Activated CD4-positive, CD25-positive, alpha-beta regulatory T cell treated with anti-CD3 and anti-CD28 coated beads, Interleukin-2, amount 50 U/mL, for 72 hours (primary cell): ENCODE measurements at regions not wholly inside any gene's neighbourhood (a gene's known extent, or its start where the extent isn't known, plus 50 kb on each side); places are given as distances from the start of the nearest gene placed in this dataset.

Experiments used
- DNase-seq: peaks from one replicate; pipeline ENCODE4 v3.0.0; 2021

DNA sequence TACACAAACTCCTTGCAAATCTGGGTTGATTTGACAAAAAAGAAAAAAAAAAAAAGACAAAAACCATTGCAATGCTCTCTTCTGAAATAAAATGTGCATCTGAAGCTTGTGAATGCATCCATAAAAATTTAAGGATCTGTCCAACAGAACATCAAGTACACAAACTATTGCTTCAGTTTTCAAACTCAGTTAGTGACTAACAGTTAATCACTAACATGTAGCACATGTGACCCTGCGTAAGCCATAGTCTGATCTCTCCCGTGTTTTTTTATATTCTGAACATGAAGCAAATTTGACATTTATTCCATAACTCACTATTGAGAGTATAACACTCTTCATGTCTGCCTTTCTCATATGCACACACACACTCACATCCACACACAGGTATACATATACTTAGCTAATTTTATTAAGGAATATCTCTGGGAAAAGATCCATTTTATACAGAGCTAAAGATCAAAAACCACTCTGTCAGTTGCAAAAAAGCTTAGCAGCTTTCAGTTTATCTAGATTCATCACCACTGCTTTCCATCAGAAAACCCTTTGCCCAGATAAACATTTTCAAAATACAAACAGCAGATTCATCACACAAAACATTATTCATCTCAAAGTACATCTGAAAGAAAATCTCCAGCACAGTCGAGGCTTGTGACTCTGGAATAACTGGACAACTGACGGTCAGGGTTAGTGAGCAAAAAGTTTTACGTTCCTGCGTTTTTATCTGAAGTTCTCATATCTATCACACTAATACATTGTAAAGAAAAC is 1000.4 kb upstream of the ACVR2A start:
- no peak for DNase-seq

GRCh38 chr2:146837857-146838256 is 1007.0 kb upstream of the ACVR2A start:
- no peak for DNase-seq

- no peak for DNase-seq
These were observed 1018.4 kb upstream of the ACVR2A start for GRCh38 chr2:146826388-146826787.

DNA sequence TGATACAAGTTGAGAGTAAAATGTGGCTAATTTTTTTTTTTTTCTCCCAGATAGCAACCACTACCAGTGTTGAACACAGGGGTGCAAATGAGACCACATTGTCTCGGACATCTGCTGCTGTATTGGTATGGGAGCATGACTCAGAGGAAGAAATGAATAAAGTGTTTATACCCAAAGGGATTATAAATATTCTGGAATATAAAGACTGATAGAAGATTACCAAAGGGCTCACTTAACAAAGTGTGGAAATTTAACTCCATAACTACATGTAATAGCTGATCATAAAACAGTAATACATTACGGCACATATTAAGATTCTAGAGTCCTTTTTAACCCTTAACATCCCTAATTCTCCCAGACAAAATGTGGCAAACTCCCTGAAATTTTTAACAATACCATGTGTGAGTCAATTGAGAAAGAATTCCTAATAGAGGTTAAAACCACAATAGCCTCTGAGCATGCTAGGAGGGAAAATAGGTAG is 1023.0 kb upstream of the ACVR2A start:
- DNase-seq, result no peak

DNA sequence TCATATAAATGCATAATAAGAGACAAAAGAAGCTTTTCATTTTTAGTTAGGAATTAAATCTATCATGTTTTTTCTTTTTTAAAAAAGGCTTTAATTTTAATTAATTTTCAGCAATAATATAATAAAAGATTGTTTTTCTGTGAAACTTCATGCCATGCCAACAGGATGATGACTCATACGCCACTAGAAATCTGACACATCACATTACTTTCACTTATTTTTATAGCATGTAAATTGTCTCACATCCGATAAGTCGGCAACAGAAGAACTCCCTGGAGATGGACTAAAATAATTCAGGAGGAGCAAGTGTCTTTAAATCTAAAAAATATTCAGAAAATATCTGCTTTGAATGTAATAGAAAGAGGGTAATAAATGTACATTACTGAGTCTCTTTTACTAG is 1024.2 kb upstream of the ACVR2A start:
- DNase-seq, result no peak

- DNase-seq, result no peak
These were observed 1026.7 kb upstream of the ACVR2A start for GRCh38 chr2:146818122-146818521.

GRCh38 chr2:146817613-146818012 is 1027.2 kb upstream of the ACVR2A start:
- DNase-seq, result no peak

GRCh38 chr2:146814971-146815370 is 1029.9 kb upstream of the ACVR2A start:
- no peak for DNase-seq

GRCh38 chr2:146807568-146808168 is 1037.2 kb upstream of the ACVR2A start:
- no peak for DNase-seq

GRCh38 chr2:146806364-146807005 is 1038.3 kb upstream of the ACVR2A start:
- DNase-seq, result no peak

DNA sequence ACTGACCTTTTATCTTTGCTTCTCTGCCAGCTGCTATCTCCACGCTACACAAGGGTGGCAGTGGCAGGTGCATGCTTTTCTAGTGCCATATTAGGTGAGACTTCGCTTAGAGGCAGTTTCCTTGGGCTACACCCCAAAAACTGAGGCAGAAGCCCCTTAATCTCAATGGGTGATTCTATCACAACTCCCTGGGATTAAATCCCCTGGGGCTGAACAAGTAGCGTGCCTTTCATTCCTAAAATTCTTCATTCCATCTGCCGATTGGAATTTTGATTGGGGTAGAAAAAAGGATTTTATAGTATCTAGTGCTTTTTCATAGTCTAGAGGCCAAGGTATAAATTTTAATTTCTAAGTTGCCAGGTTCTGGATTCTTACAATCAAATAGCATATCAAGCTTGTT is 1040.5 kb upstream of the ACVR2A start:
- no peak for DNase-seq

- DNase-seq, result no peak
These were observed 1042.9 kb upstream of the ACVR2A start for GRCh38 chr2:146801886-146802285.

DNA sequence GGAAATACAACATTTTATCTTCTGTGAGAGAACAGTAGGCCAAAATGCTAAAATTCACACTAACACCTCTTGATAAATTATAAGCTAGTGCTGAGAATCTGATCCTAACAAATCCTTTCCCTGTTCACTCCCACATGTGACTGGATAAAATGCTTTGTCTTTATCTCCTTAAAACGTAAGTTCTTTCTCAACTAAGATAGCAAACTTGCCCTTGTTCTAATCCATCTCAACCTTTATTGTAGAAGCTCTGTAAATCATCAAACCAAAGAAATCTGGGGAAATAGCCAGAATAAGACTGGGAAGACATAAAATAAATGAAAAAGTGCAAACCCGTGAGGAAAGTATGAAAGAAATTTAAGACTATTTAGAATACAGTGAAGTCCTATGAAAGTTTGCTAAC is 1058.4 kb upstream of the ACVR2A start:
- no peak for DNase-seq

DNA sequence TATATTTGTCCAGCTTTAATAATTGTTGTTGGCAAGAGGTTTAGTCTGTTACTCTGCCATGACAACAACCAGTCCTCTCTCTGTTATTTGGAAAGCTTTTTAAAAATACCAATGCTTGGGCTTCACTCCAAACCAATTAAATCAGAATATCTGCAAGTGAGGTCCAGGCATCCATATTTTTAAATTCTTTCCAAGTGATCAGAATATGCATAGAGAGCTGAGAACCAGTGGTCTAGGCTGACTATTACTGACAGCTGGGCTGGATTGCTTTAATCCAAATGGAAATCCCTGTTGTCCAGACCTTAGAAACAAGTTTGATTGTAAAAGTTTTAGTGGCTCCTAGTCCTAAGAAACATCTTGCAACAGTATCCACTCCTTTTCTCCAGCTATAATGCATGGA is 1059.7 kb upstream of the ACVR2A start:
- no peak for DNase-seq

DNA sequence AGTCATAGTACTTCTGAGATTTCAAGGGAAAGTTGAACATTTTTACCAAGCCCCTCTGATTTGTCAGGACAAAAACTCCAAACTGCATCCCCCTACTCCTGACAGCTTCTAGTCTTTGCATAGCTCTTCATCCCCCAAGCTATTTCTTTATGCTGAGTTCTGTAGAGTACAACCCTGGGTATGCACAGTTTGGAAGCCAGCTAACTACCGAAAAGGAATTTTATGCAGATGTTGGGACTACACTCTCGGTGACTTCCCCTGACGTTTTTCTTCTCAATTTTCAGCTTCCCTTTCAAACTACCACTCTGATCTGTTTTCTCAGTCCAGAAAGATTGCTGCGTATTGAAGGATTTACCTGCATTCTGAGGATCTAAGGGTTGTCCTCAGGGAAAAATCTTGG is 1060.2 kb upstream of the ACVR2A start:
- DNase-seq, result no peak

DNA sequence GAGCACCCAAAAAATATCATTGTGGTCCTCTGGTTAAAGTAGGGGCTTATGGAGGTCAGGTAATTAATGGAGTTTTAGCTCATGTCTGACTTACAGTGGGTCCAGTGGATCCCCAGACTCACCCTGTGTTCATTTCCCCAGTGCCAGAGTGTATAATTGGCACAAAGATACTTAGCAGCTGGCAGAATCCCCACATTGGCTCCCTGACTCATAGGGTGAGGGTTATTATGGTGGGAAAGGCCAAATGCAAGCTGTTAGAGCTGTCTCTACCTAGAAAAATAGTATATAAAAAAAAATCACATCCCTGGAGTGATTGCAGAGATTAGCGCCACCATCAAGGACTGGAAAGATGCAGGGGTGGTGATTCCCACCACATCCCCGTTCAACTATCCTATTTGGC is 1067.6 kb upstream of the ACVR2A start:
- DNase-seq, result no peak

- no peak for DNase-seq
These were observed 1068.2 kb upstream of the ACVR2A start for GRCh38 chr2:146776596-146776995.

GRCh38 chr2:146771531-146771930 is 1073.3 kb upstream of the ACVR2A start:
- no peak for DNase-seq

DNA sequence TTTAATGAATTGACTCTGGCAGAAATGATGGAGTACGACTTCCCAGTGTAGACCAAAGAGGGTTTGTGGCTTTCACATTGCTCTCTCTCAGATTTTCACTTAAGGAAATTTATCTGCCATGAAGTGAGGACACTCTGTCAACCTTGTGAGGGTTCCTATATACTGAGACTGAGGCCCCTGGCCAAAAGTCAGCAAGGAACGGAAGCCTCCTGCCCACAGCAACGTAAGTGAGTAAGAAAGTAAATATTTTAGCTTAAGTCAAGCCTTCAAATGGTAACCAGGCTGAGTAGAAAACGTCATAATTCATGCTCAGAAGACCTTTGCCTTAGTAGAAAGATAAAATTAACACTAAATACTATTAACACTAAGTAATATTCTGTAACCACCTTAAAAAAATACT is 1080.5 kb upstream of the ACVR2A start:
- DNase-seq, result no peak

GRCh38 chr2:146762786-146763185 is 1082.0 kb upstream of the ACVR2A start:
- no peak for DNase-seq

DNA sequence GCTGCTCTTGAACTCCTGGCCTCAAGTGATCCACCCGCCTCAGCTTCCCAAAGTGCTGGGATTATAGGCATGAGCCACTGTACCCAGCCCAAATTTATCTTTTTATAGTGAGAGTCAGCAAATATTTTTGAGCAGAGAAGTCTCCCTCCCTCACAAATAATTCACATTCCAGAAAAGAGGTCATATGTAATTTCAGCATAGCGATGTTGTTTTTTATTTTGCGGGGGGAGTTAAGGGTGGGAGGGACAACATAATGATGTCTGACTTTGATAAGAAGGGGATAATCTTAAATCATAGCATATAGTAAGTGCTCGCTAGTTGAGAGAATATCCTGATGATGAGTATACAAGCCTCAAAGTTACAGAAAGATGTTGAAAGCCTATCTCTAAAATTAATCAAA is 1090.2 kb upstream of the ACVR2A start:
- DNase-seq, result no peak

- no peak for DNase-seq
These were observed 1096.8 kb upstream of the ACVR2A start for GRCh38 chr2:146748046-146748445.

DNA sequence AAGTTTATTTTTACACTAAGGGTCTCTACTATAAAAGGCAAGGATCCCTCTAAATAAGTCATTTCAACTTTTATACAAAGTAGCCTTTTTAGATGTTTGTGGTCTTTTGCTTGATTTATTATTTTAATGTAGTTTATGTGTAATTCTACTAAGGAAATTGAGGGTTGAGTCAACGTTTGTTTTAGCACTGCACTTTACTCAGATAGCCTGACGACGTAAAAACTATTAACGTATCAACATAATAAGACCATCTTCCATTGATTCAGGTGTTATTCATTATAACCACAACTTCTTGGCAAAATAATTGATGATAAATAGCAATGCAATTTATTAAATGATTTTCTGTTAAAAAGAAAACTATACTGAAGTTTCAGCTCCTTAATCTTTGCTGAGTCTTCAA is 1103.6 kb upstream of the ACVR2A start:
- DNase-seq, result no peak

DNA sequence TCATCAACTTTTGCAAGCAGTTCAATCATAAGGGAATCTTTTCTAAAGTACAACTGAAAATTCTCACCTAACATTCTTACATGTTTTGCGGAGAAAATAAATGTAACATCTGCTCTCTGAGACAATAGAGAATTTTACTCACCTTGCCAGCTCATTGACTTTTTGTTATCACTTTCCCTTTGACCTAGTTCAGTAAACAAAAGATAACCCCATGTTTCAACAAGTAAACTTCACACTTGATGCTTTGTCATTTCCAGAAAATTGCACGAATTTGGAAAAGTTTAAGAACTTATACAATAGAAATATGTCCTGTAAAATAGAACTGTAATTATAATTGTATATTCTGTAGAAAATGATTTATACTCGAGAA is 1110.0 kb upstream of the ACVR2A start:
- DNase-seq, result no peak
